H1 (cell line): ENCODE measurements at regions not wholly inside any gene's neighbourhood (a gene's known extent, or its start where the extent isn't known, plus 50 kb on each side); places are given as distances from the start of the nearest gene placed in this dataset.

Experiments
- CTCF ChIA-PET: fragments of 300-600 bp; sonication (Branson Sonifier 250); formaldehyde crosslinking; loops from one replicate; lab custom pipeline; 2021; ENCODE audit not compliant: partially characterized antibody; lab: Charles Lee
- POLR2A ChIA-PET: fragments of 300-600 bp; sonication (Branson Sonifier 250); formaldehyde crosslinking; loops from one replicate; lab custom pipeline; 2021; ENCODE audit warnings: inconsistent platforms; ENCODE audit not compliant: partially characterized antibody; lab: Charles Lee
- DNase-seq, 2 experiments: peaks; one replicate each; pipeline versions ENCODE4 v3.0.0 to v3.0.0-alpha.2; 2010 to 2022; ENCODE audit warnings: low spot score in 2 of 2, low read depth in 1 of 2, mixed read lengths in 1 of 2
- FAIRE-seq: peaks from 2 replicates; lab custom pipeline; 2011; peaks lifted over from hg19 to GRCh38; lab: Jason Lieb, UNC
- H2AFZ ChIP-seq: 2 replicates; pipeline ENCODE4 v1.8.1; 2012; ENCODE audit warnings: low read length, inconsistent platforms
- H2AK5ac ChIP-seq: 2 replicates; pipeline ENCODE4 v1.6.1; 2013; ENCODE audit warnings: low read depth, low read length
- H2BK120ac ChIP-seq: replicated peaks from 2 replicates; pipeline ENCODE3; 2013; ENCODE audit warnings: low read depth, low read length, inconsistent platforms
- H2BK12ac ChIP-seq: 2 replicates; pipeline ENCODE4 v1.6.1; 2013; ENCODE audit warnings: low read depth, low read length
- H2BK15ac ChIP-seq: 2 replicates; pipeline ENCODE4 v1.6.1; 2013; ENCODE audit warnings: low read length
- H2BK20ac ChIP-seq: 2 replicates; pipeline ENCODE4 v1.6.1; 2013; ENCODE audit warnings: low read length
- H2BK5ac ChIP-seq: 2 replicates; pipeline ENCODE4 v1.6.1; 2013; ENCODE audit warnings: low read depth, low read length
- H3K14ac ChIP-seq: 2 replicates; pipeline ENCODE4 v1.6.1; 2013; ENCODE audit warnings: inconsistent platforms; ENCODE audit not compliant: insufficient read length
- H3K18ac ChIP-seq: 2 replicates; pipeline ENCODE4 v1.6.1; 2013; ENCODE audit warnings: low read length; ENCODE audit errors: extremely low read depth
- H3K23ac ChIP-seq: 2 replicates; pipeline ENCODE4 v1.6.1; 2013; ENCODE audit warnings: inconsistent platforms; ENCODE audit not compliant: insufficient read length
- H3K23me2 ChIP-seq: 2 replicates; pipeline ENCODE4 v1.6.1; 2013; ENCODE audit warnings: low read depth, low read length
- H3K27ac ChIP-seq: 2 replicates; pipeline ENCODE4 v1.6.1; 2011; ENCODE audit warnings: low read depth, low read length, inconsistent platforms
- H3K27me3 ChIP-seq, 4 experiments: replicated peaks in 1 of 4; 1 replicate in 1 of 4; 2 replicates in 3 of 4; pipeline versions ENCODE4 v1.6.1 to v1.8.1; 2011 to 2013; ENCODE audit warnings: low read length in 3 of 4, mild to moderate bottlenecking in 3 of 4, inconsistent platforms in 2 of 4, mixed read lengths in 2 of 4, moderate library complexity in 1 of 4; ENCODE audit not compliant: control insufficient read depth in 3 of 4, insufficient read depth in 3 of 4; ENCODE audit errors: extremely low read depth in 1 of 4
- H3K36me3 ChIP-seq, 4 experiments: 2 replicates each; pipeline versions ENCODE4 v1.6.1 to v1.8.1; 2011 to 2013; ENCODE audit warnings: mild to moderate bottlenecking in 4 of 4, low read length in 3 of 4, moderate library complexity in 2 of 4, control low read depth in 1 of 4, inconsistent platforms in 1 of 4; ENCODE audit not compliant: insufficient read depth in 4 of 4, control insufficient read depth in 2 of 4
- H3K4ac ChIP-seq: replicated peaks from 2 replicates; pipeline ENCODE3; 2013; ENCODE audit warnings: low read length, low read depth, mixed read lengths, inconsistent platforms; ENCODE audit not compliant: insufficient read length
- H3K4me1 ChIP-seq, 4 experiments: replicated peaks in 1 of 4; 1 replicate in 1 of 4; 2 replicates in 3 of 4; pipeline versions ENCODE4 v1.6.1 to v1.8.1; 2011 to 2013; ENCODE audit warnings: low read length in 3 of 4, inconsistent platforms in 2 of 4, mixed read lengths in 1 of 4; ENCODE audit not compliant: insufficient read depth in 4 of 4, control insufficient read depth in 3 of 4
- H3K4me2 ChIP-seq, 2 experiments: 2 replicates each; pipeline versions ENCODE4 v1.6.1 to v1.8.1; 2011 to 2013; ENCODE audit warnings: low read depth in 2 of 2, low read length in 2 of 2, control low read depth in 1 of 2, inconsistent platforms in 1 of 2, mild to moderate bottlenecking in 1 of 2; ENCODE audit not compliant: insufficient read depth in 1 of 2
- H3K4me3 ChIP-seq, 4 experiments: fragments of 200-600, 300-600 bp in 1 of 4; sonication (generic), shearing (Covaris generic), sonication (Bioruptor Twin) in 1 of 4; 2 replicates each; pipeline versions ENCODE4 v1.5.1 to v1.8.1; 2011 to 2016; ENCODE audit warnings: low read length in 4 of 4, low read depth in 3 of 4, control low read depth in 2 of 4, inconsistent platforms in 2 of 4, mild to moderate bottlenecking in 2 of 4, mixed read lengths in 1 of 4, moderate library complexity in 1 of 4; ENCODE audit not compliant: insufficient read depth in 2 of 4; ENCODE audit errors: extremely low read depth in 1 of 4
- H3K56ac ChIP-seq: replicated peaks from 2 replicates; pipeline ENCODE3; 2013; ENCODE audit warnings: low read depth, mild to moderate bottlenecking, mixed read lengths, low read length, inconsistent platforms; ENCODE audit not compliant: insufficient read length
- H3K79me1 ChIP-seq: 2 replicates; pipeline ENCODE4 v1.6.1; 2013; ENCODE audit warnings: low read depth, low read length, control low read depth
- H3K79me2 ChIP-seq, 2 experiments: 2 replicates each; pipeline versions ENCODE4 v1.6.1 to v1.8.1; 2012 to 2013; ENCODE audit warnings: low read length in 2 of 2, mild to moderate bottlenecking in 2 of 2, inconsistent platforms in 1 of 2; ENCODE audit not compliant: insufficient read depth in 2 of 2, control insufficient read depth in 1 of 2
- H3K9ac ChIP-seq, 4 experiments: replicated peaks in 1 of 4; 1 replicate in 1 of 4; 2 replicates in 3 of 4; pipeline versions ENCODE4 v1.6.1 to v1.8.1; 2011 to 2013; ENCODE audit warnings: low read depth in 3 of 4, low read length in 3 of 4, control low read depth in 2 of 4, mild to moderate bottlenecking in 2 of 4, moderate library complexity in 2 of 4, inconsistent platforms in 1 of 4; ENCODE audit errors: extremely low read depth in 1 of 4
- H3K9me3 ChIP-seq, 2 experiments: 2 replicates each; pipeline versions ENCODE4 v1.6.1 to v1.8.1; 2012 to 2013; ENCODE audit warnings: mild to moderate bottlenecking in 2 of 2, moderate library complexity in 2 of 2, control low read depth in 1 of 2, inconsistent platforms in 1 of 2, low read depth in 1 of 2, low read length in 1 of 2, mixed read lengths in 1 of 2; ENCODE audit not compliant: insufficient read depth in 2 of 2
- H4K20me1 ChIP-seq, 2 experiments: replicated peaks in 1 of 2; 2 replicates each; pipeline versions ENCODE3 to v1.8.1; 2011 to 2013; ENCODE audit warnings: inconsistent platforms in 2 of 2, low read length in 2 of 2, mild to moderate bottlenecking in 1 of 2; ENCODE audit not compliant: insufficient read depth in 2 of 2, control insufficient read depth in 1 of 2
- H4K5ac ChIP-seq: 2 replicates; pipeline ENCODE4 v1.6.1; 2013; ENCODE audit warnings: low read length, low read depth, mixed read lengths, inconsistent platforms; ENCODE audit not compliant: insufficient read length
- H4K8ac ChIP-seq: 2 replicates; pipeline ENCODE4 v1.8.0; 2013; ENCODE audit warnings: mild to moderate bottlenecking, moderate library complexity, low read length, inconsistent platforms; ENCODE audit not compliant: insufficient read depth; ENCODE audit errors: extremely low read depth
- H4K91ac ChIP-seq: replicated peaks from 2 replicates; pipeline ENCODE3; 2013; ENCODE audit warnings: low read length, mixed read lengths, inconsistent platforms; ENCODE audit not compliant: insufficient read length
- BACH1 ChIP-seq: IDR thresholded peaks from 2 replicates; pipeline ENCODE4 v1.6.1; 2012; ENCODE audit warnings: low read length, improper control_type of control experiment
- BCL11A ChIP-seq, 2 experiments: IDR thresholded peaks; one replicate each; pipeline ENCODE4 v1.6.1; 2011; ENCODE audit warnings: low read depth in 2 of 2, low read length in 2 of 2, mild to moderate bottlenecking in 2 of 2
- GTF2F1 ChIP-seq: IDR thresholded peaks from 2 replicates; pipeline ENCODE4 v1.6.1; 2012; ENCODE audit warnings: low read depth, low read length, improper control_type of control experiment, borderline replicate concordance
- JUN ChIP-seq: IDR thresholded peaks from 2 replicates; pipeline ENCODE4 v1.6.1; 2011; ENCODE audit warnings: low read depth, mild to moderate bottlenecking, improper control_type of control experiment, low read length
- POU5F1 ChIP-seq: IDR thresholded peaks from 2 replicates; pipeline ENCODE4 v1.6.1; 2011; ENCODE audit warnings: low read depth, mild to moderate bottlenecking, low read length, moderate library complexity
- RFX5 ChIP-seq: IDR thresholded peaks from 2 replicates; pipeline ENCODE4 v1.6.1; 2011; ENCODE audit warnings: low read depth, low read length, improper control_type of control experiment, borderline replicate concordance
- RXRA ChIP-seq: IDR thresholded peaks from 2 replicates; pipeline ENCODE4 v1.6.1; 2011; ENCODE audit warnings: low read depth, mild to moderate bottlenecking, low read length, moderate library complexity; ENCODE audit not compliant: insufficient read depth
- SAP30 ChIP-seq: fragments of 300-600 bp; sonication (generic); IDR thresholded peaks from 2 replicates; pipeline ENCODE4 v1.7.1; 2012; ENCODE audit warnings: low read length, moderate library complexity, mild to moderate bottlenecking, inconsistent platforms; ENCODE audit not compliant: insufficient read depth, insufficient replicate concordance
- SP2 ChIP-seq: IDR thresholded peaks from 2 replicates; pipeline ENCODE4 v1.6.1; 2012; ENCODE audit warnings: mild to moderate bottlenecking, low read length, inconsistent platforms
- TAF1 ChIP-seq: IDR thresholded peaks from 2 replicates; pipeline ENCODE4 v1.6.1; 2011; ENCODE audit warnings: mild to moderate bottlenecking, low read depth, low read length
- TAF7 ChIP-seq: optimal IDR thresholded peaks from 2 replicates; pipeline ENCODE3; 2011; ENCODE audit warnings: low read depth, mild to moderate bottlenecking, inconsistent platforms, low read length, moderate library complexity, borderline replicate concordance
- ZNF274 ChIP-seq: IDR thresholded peaks from 2 replicates; pipeline ENCODE4 v1.7.0; 2012; ENCODE audit warnings: low read length, borderline replicate concordance; ENCODE audit errors: extremely low read depth
- WGBS, 2 experiments: shearing (Covaris generic) in 1 of 2; methylation state at CpG; one replicate each; pipeline versions ENCODE4 v1.1.6 to v1.1.7; 2013 to 2015; ENCODE audit warnings: low lambda C conversion rate in 2 of 2, mixed read lengths in 2 of 2, inconsistent platforms in 1 of 2, low coverage in 1 of 2, missing lambda C conversion rate in 1 of 2; ENCODE audit not compliant: insufficient replicate concordance in 2 of 2, insufficient coverage in 1 of 2, insufficient read length in 1 of 2; ENCODE audit errors: extremely low coverage in 1 of 2, missing lambda C conversion rate in 1 of 2; 5-methylcytosine and 5-hydroxymethylcytosine counted together
- TF ChIP-seq, protein P1 (sequence below): IDR thresholded peaks from 2 replicates; pipeline ENCODE4 v1.6.1; 2012; ENCODE audit warnings: inconsistent platforms
- TF ChIP-seq, protein P2 (sequence below): IDR thresholded peaks from 2 replicates; pipeline ENCODE4 v1.6.1; 2012; ENCODE audit warnings: inconsistent platforms

DNA sequence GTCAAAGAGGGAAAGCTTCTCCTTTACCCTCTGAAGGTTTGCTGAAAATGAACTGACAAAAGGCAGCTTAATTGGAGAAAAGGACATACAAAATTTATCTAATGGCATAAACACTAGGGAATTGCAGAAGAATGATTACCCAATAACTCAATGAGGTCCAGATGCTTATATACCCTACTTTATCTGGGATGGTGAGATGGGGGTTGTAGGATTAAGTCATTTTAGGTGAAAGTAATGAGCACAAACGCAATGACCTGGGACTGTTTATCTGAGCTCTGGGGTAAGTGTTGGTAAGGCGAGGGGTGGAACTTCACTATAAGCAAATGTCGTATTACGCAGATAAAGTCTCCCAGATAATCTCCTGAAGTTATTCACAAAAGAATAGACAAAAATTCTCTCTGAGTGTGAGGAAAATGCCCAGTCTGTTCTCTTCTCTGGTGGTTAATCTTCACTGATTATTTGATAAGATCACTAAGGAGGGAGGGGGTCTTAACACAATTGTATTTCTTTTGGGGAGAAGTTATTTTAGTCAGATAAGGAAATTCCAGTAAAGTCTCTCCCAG, 1067.8 kb downstream of the DNAJB9 start:
- H4K20me1 ChIP-seq: no peaks in the 10 kb centered on the region
- no peak overlapping the region for H3K4ac ChIP-seq
- H3K23me2 ChIP-seq: no peaks in the 10 kb centered on the region
- 90% methylated on average over 4 of the region's 4 CpGs; no CpG with 5 or more reads in 1 of the 2 experiments for WGBS, 2 experiments
- no peaks in the 10 kb centered on the region for H3K27me3 ChIP-seq
- no peak overlapping the region for H2BK15ac ChIP-seq
- no peak overlapping the region for H2BK20ac ChIP-seq
- no peak for FAIRE-seq
- H3K4me2 ChIP-seq: no peak overlapping the region
- H3K18ac ChIP-seq: no peak overlapping the region
- H2AK5ac ChIP-seq: no peak overlapping the region
- ChIA-PET CTCF (no interaction called here), POLR2A (no interaction called here)
- H2BK5ac ChIP-seq: no peak overlapping the region
- H3K4me1 ChIP-seq: peaks cover 2 to 5% (median 4%) of the 10 kb centered on the region in 4 experiments; a peak in 6 of 7 replicates
- peaks cover 0 to 11% of the 10 kb centered on the region in 2 experiments; a peak in 1 of 4 replicates for H3K9me3 ChIP-seq
- no peak overlapping the region for H3K4me3 ChIP-seq
- no peak overlapping the region for H3K23ac ChIP-seq
- no peak overlapping the region for H4K5ac ChIP-seq
- no peak overlapping the region for H2AFZ ChIP-seq
- H4K91ac ChIP-seq: no peak overlapping the region
- no peak overlapping the region for H3K14ac ChIP-seq
- H3K56ac ChIP-seq: no peak overlapping the region
- H4K8ac ChIP-seq: no peak overlapping the region
- H2BK120ac ChIP-seq: no peak overlapping the region
- H3K36me3 ChIP-seq: no peaks in the 10 kb centered on the region
- H3K9ac ChIP-seq: no peak overlapping the region
- H3K79me1 ChIP-seq: no peaks in the 10 kb centered on the region
- no peaks in the 10 kb centered on the region for H3K79me2 ChIP-seq
- H2BK12ac ChIP-seq: no peak overlapping the region
- H3K27ac ChIP-seq: no peak overlapping the region
- DNase-seq: no peak
- TF ChIP-seq JUN: no peak
- TF ChIP-seq BCL11A (IDR thresholded peaks at IDR 0.05; ENCODE audit: low read depth in 2 of 2, low read length in 2 of 2): no peak
- TF ChIP-seq SAP30: no peak
- no peak for TF ChIP-seq TAF1
- TF ChIP-seq, protein P1, sequence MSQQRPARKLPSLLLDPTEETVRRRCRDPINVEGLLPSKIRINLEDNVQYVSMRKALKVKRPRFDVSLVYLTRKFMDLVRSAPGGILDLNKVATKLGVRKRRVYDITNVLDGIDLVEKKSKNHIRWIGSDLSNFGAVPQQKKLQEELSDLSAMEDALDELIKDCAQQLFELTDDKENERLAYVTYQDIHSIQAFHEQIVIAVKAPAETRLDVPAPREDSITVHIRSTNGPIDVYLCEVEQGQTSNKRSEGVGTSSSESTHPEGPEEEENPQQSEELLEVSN: no peak
- TF ChIP-seq GTF2F1: no peak
- no peak for TF ChIP-seq POU5F1
- no peak for TF ChIP-seq SP2
- TF ChIP-seq RFX5: no peak
- TF ChIP-seq TAF7: no peak
- TF ChIP-seq, protein P2, sequence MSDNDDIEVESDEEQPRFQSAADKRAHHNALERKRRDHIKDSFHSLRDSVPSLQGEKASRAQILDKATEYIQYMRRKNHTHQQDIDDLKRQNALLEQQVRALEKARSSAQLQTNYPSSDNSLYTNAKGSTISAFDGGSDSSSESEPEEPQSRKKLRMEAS: no peak
- no peak for TF ChIP-seq RXRA
- no peak for TF ChIP-seq BACH1
- TF ChIP-seq ZNF274: no peak
